NT2/D1 (cell line): ENCODE measurements at regions not wholly inside any gene's neighbourhood (a gene's known extent, or its start where the extent isn't known, plus 50 kb on each side); places are given as distances from the start of the nearest gene placed in this dataset.

Source experiments
- DNase-seq: peaks from one replicate; pipeline ENCODE4 v3.0.0-alpha.2; 2011; ENCODE audit warnings: low read depth, low spot score
- H3K27me3 ChIP-seq: 2 replicates; pipeline ENCODE4 v1.6.0; 2011; ENCODE audit warnings: mild to moderate bottlenecking; ENCODE audit not compliant: insufficient read length, insufficient read depth
- H3K36me3 ChIP-seq: 2 replicates; pipeline ENCODE4 v1.6.1; 2011; ENCODE audit warnings: mild to moderate bottlenecking, low read length, mixed read lengths; ENCODE audit not compliant: insufficient read depth, insufficient read length
- H3K4me1 ChIP-seq: 2 replicates; pipeline ENCODE4 v1.5.1; 2011; ENCODE audit not compliant: insufficient read depth, insufficient read length
- H3K4me3 ChIP-seq: 2 replicates; pipeline ENCODE4 v1.5.1; 2011; ENCODE audit warnings: low read depth; ENCODE audit not compliant: insufficient read length
- H3K9ac ChIP-seq: 2 replicates; pipeline ENCODE4 v1.6.0; 2011; ENCODE audit warnings: low read depth; ENCODE audit not compliant: insufficient read length
- H3K9me3 ChIP-seq: 2 replicates; pipeline ENCODE4 v1.5.1; 2011; ENCODE audit warnings: mild to moderate bottlenecking, low read length; ENCODE audit not compliant: insufficient read depth
- SUZ12 ChIP-seq: IDR thresholded peaks from 2 replicates; pipeline ENCODE4 v1.6.1; 2011; ENCODE audit not compliant: insufficient read length, insufficient read depth; ENCODE audit errors: extremely low read depth
- YY1 ChIP-seq: IDR thresholded peaks from 2 replicates; pipeline ENCODE4 v1.6.1; 2011; ENCODE audit not compliant: insufficient read length, insufficient read depth
- ZNF274 ChIP-seq: IDR thresholded peaks from 2 replicates; pipeline ENCODE4 v1.6.1; 2011; ENCODE audit warnings: mild to moderate bottlenecking, low read depth, low read length

DNA sequence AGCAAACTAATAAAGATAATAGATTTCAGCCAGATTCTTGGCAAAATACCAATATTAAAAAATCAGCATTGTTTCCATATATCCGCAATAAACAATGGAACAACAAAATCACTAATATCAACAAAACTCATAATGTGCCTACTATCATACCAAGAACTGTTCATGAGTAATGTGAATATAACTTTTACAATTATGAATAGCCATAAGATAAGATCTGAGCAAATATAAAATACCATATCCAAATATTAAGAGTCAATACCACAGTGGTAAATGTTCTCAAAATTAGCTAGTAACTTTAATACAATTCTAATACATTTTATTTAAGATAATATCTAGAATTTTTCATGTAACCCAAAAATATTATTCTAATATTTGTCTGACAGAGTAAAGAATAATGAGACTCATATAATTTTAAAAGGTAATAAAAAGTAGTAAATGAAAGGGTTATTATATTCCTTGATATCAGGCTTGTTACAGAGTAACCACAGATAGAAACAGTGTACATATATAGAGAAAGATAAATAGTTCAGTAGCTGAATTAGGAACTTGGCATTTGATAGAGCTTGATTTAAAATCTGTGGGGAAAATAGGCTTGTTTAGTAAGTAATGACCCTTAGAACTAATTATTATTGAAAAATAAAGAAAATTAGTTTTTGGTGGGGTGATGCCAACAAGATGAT lies 2126.6 kb downstream of the MRPL39 start:
- Histone ChIP-seq H3K36me3 (no peaks in the 10 kb centered on the region), H3K27me3 (no peaks in the 10 kb centered on the region), H3K4me1 (no peaks in the 10 kb centered on the region), H3K9ac (no peak overlapping the region), H3K9me3 (no peaks in the 10 kb centered on the region), H3K4me3 (no peak overlapping the region)
- no peak for DNase-seq
- TF ChIP-seq ZNF274 (no peak), YY1 (no peak), SUZ12 (no peak)

GRCh38 chr21:23478381-23478780 lies 2128.9 kb downstream of the MRPL39 start:
- Histone ChIP-seq H3K36me3 (no peaks in the 10 kb centered on the region), H3K9ac (no peak overlapping the region), H3K4me3 (no peak overlapping the region), H3K9me3 (no peaks in the 10 kb centered on the region), H3K27me3 (no peaks in the 10 kb centered on the region), H3K4me1 (no peaks in the 10 kb centered on the region)
- DNase-seq: no peak
- no peak for TF ChIP-seq SUZ12
- no peak for TF ChIP-seq ZNF274
- no peak for TF ChIP-seq YY1

GRCh38 chr21:23475281-23476219 lies 2131.7 kb downstream of the MRPL39 start:
- TF ChIP-seq YY1 (no peak), ZNF274 (no peak), SUZ12 (no peak)
- no peak overlapping the region for H3K4me3 ChIP-seq
- H3K9ac ChIP-seq: no peak overlapping the region
- no peaks in the 10 kb centered on the region for H3K27me3 ChIP-seq
- no peaks in the 10 kb centered on the region for H3K9me3 ChIP-seq
- H3K4me1 ChIP-seq: no peaks in the 10 kb centered on the region
- H3K36me3 ChIP-seq: no peaks in the 10 kb centered on the region
- DNase-seq: no peak

- Histone ChIP-seq H3K36me3 (no peaks in the 10 kb centered on the region), H3K4me3 (no peak overlapping the region), H3K9ac (no peak overlapping the region), H3K4me1 (no peaks in the 10 kb centered on the region), H3K9me3 (no peaks in the 10 kb centered on the region), H3K27me3 (no peaks in the 10 kb centered on the region)
- no peak for TF ChIP-seq YY1
- DNase-seq: no peak
Observed at GRCh38 chr21:23471877-23472276, 2135.4 kb downstream of the MRPL39 start.

DNA sequence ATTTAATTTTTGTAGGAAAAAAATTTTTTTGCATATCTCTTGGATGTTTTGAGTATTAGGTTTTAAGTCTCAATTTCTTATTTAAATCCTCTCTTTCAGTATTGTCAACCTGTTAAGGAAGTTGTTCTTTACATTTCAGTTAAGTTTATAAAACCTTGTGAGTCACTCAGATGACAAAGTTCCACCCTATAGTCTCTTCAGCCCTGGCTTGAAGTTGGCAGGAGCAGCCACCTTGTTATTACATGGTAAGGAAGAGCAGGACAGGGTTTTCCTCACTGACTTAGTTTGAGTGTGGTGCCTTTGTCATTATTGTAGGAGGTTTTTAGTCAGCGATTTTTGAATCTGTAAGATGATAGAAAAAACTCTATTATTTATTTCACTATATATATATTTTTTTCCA lies 2143.9 kb downstream of the MRPL39 start:
- Histone ChIP-seq H3K36me3 (no peaks in the 10 kb centered on the region), H3K9me3 (no peaks in the 10 kb centered on the region), H3K4me1 (no peaks in the 10 kb centered on the region), H3K27me3 (no peaks in the 10 kb centered on the region), H3K4me3 (no peak overlapping the region), H3K9ac (no peak overlapping the region)
- DNase-seq: no peak
- no peak for TF ChIP-seq SUZ12
- TF ChIP-seq YY1: no peak
- TF ChIP-seq ZNF274: no peak

DNA sequence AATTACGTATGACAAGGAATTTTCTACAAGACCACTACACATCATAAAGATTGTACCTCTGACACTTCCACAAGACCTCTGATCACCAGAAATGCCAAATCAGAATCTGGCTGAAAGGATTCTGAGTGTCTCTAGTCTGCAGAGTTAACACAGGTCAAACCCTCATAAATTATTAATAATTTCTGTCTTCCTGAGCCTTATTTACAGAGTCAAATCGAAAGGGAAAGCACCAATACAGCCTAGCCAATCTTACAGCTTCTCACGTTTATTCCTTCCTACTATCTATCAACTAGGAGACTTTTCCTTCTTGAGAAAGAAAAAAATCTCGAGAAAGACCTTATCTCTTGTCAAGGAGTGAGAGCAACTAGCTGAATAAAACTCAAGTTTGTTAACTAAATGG lies 2151.6 kb downstream of the MRPL39 start:
- Histone ChIP-seq H3K9me3 (no peaks in the 10 kb centered on the region), H3K4me1 (no peaks in the 10 kb centered on the region), H3K36me3 (no peaks in the 10 kb centered on the region), H3K4me3 (no peak overlapping the region), H3K9ac (no peak overlapping the region), H3K27me3 (no peaks in the 10 kb centered on the region)
- DNase-seq: no peak
- TF ChIP-seq YY1 (no peak), SUZ12 (no peak), ZNF274 (no peak)

DNA sequence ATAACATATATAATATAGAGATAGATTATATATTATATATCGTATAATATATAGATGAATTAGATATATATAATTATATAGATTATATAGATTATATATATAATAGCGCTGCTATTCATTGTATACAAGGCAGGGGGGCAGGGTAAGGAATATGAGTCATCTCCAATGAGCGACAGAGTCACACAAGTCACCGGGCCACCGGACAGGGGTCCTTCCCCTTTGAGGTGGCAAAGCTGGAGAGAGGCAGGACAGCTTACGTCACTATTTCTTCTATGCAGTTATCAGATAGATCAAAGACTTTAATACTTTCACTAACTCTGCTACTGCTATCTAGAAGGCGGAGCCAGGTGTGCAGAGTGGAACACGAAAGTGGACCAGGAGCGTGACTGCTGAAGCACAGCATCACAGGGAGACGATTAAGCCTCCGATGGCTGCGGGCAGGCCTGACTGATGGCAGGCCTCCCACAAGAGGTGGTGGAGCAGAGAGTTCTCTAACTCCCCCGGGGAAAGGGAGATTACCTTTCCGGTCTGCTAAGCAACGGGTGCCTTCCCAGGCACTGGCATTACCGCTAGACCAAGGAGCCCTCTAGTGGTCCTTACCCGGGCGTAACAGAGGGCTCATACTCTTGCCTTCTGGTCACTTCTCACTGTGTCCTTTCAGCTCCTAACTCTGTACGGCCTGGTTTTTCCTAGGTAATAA lies 2154.7 kb downstream of the MRPL39 start:
- peak; percentile 64 for DNase-seq
- no peaks in the 10 kb centered on the region for H3K9me3 ChIP-seq
- H3K4me1 ChIP-seq: no peaks in the 10 kb centered on the region
- no peaks in the 10 kb centered on the region for H3K36me3 ChIP-seq
- no peaks in the 10 kb centered on the region for H3K27me3 ChIP-seq
- TF ChIP-seq ZNF274 (no peak), YY1 (no peak), SUZ12 (no peak)
- no peak overlapping the region for H3K9ac ChIP-seq
- H3K4me3 ChIP-seq: no peak overlapping the region
